GM18499 (cell line): ENCODE measurements at regions not wholly inside any gene's neighbourhood (a gene's known extent, or its start where the extent isn't known, plus 50 kb on each side); places are given as distances from the start of the nearest gene placed in this dataset.

Experiments used
- ATAC-seq: cut with Tn5 transposase; IDR thresholded peaks from one replicate; pipeline ENCODE4 v1.9.1; 2021; ENCODE audit warnings: moderate number of reproducible peaks; ENCODE audit not compliant: insufficient read depth, unreplicated experiment

DNA sequence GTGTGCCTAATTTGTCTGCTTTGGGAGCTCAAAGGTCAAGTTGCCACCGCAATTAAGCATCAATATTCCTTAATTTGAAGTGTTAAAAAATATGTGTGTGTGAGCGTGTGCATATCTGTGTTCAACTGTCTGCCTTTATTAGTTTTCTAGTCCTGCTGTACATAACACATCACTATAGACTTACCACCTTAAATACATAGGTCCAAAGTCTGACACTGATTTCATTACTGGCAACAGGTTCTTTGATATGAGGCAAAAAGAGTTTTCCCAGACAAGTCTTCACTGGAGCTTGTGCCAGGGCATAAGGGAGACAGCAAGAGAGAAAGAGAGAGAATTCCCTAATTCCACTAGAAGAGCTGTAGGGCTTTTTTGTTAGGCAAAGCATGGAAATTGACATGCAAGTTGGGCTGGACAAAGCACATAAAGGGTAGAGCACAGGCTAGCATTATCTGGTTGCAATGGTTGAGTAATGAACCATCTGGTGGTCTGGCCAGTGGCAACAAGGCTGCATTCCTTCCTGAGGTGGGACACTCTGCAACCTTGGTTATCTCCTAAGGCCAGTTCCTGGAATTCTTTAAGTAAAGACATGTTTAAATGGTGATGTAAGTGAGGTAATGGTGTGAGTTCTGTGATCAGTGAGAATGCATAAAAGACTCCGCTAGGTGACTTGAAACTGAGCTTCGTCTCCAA is 457.2 kb upstream of the ADAMTS5 start:
- ATAC-seq: no peak

DNA sequence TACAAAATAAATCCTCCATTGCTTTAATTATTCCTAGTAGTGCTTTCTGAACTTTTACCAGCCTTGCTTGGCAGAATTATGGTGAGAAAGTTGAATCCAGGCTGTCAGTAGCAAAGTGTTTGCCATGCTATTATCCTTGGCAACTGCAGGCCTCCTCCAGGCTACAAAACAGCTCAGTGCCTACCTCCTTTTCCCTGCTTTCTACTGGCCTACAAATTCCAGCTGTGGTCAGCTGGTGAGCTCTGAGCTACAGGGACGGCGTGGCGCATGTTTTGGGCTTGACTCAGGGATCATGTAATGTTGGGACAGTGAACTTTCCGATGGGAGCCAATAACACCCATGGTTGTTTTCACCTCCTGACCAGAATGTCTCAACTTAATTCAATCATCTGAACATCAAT is 456.1 kb upstream of the ADAMTS5 start:
- ATAC-seq: no peak

DNA sequence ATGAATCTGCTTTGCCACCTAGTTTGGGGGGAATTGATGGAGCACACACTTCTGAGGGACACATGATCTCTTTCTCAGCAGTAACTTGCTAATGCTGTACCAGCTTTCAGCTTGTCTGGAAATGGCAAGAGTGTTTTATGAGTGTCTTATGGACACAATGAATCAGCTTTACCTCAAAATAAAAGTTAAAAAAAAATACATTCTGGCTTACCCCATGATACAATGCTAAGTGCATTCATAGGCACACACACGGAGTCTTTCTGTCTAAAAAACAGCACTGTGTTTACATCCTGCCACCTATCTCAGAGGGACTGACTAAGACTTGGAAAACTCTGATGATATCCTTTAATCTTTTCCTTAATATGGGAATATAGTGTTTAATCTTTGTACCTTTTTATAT is 455.5 kb upstream of the ADAMTS5 start:
- no peak for ATAC-seq

DNA sequence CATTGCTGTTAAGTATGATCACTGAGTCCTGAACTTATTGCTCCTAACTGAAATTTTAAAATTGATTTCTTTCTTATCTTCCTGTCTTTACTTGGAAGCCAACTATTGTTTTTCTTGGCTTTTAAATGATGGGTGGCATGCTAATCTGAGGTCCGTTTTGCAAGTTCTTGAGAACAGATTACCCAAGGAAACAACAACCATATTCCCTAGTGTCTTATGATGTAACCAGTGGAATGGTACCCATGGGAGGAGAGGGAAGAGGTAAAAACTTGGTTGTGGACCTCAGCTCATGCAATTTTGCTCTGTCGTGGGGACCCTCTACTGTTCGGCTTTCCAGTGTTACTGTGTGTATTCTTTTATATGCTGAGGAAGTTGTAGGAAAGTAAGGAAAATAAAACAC is 454.8 kb upstream of the ADAMTS5 start:
- ATAC-seq: no peak

DNA sequence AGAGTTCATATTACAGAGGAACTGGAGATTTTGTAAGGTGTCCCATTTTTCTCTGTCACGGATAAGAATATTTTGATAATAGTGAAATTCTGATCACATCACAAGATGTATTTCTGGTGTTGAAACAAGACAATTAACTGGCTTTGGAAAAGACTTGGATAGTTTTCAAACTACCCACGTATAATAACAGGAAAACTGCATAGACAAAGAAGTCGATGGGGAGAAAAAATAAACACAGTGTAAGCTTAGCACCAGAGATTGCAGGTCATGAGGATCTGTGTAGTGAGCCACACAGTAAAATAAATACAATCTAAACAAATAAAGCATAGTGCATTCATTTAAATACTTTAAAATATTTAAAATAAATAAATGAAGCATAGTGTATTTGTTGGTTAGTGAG is 452.3 kb upstream of the ADAMTS5 start:
- no peak for ATAC-seq

DNA sequence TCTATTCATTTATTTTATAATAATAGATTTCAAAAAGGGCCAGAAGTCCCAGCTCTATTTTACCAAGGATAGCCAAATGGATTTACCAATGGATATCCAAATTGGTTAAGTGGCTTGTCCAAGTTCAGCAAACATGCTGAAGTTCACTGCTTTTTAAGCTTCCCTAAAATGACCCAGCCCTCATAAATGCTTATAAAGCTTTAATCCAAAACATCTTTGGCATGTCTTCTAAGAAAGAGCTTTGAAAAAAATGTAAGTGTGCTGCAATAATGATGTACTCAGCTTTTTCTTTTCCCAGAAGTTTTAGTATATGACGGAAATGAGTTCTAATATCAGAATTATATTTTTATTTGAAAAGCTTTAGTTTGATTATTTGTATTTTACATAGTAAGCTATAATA is 451.5 kb upstream of the ADAMTS5 start:
- no peak for ATAC-seq

DNA sequence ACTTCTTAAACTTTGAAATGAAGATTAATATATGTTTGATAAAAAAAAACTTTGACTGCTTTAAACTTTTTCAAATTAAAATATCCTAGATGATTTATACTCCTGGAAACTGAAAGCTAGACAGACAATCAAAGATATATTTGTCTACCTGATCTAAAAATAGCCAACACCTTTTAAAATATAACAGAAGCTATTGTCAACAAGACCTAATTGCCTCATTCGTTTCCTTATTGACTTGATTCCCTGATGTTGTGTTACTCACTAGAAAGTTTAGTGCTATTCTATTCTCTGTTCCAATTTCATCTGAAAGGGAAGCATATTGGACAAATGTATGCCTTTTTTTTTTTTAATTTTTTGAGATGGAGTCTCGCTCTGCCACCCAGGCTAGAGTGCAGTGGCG is 445.6 kb upstream of the ADAMTS5 start:
- no peak for ATAC-seq

DNA sequence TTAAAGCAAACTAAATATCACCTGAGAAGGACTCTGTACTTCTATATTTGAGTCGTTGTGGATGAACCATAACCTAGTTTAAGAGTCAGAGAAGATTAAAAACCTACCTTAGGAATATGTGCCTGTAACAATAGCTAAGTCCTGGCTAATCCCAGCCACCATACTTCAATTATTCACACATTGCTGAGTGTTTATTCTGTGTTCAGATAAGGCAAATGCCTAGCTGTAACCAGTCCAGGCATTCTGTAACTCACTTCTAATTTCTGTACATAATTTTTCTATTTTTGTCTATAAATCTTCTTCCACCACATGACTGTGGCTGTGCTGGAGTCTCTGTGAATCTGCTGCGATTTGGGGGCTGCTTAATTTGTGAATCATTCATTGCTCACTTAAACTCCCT is 441.9 kb upstream of the ADAMTS5 start:
- ATAC-seq: no peak

DNA sequence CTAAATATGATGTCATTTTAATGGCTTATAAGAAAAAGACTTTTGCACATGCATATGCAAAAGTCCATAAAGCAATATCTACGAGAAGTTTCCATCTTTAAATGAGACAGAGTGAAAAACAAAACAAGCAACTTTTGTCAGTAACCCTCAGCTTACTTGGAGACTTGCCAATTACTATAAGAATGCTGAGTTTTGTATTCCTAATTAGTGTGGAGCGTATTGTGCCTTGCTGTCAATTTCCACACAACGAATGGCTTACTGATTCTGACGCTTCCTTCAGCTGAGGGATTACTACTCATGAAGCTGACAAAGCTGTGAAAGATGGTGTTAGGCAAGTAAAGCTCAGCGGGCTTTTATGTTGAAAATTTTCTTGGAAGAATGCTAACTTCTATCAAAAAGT is 440.4 kb upstream of the ADAMTS5 start:
- ATAC-seq: no peak

DNA sequence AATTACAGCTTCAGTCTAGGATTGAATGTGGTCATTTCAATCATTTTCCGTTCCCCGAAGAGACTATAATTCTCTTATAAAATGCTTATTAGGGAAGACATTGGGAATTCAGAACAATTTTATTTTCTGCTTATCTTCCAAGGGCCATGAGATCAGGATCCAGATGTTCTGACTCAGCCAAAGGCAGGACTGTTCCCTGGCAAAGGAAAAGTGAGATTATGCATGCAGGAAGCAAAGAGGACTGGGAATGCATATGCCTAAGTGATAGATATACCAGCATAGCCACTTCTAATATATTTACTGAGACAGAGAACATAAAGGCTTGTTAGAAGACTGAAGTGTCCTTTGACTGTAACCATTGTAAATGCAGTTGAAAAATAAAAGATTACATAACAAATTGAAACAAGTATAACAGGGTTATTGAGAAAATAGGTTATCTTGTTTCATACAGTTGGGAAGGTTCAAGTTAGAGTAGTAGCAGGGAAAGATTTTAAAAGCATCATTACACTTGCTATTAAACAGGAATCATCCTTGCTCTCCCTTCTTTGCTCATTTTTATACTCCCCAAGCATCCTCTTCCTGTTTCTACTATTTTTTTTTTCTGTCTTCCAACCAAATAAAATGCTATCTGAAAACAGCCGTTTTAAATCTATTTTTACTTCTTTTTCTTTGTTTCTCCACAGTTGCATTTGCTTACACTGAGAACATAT is 439.6 kb upstream of the ADAMTS5 start:
- no peak for ATAC-seq

DNA sequence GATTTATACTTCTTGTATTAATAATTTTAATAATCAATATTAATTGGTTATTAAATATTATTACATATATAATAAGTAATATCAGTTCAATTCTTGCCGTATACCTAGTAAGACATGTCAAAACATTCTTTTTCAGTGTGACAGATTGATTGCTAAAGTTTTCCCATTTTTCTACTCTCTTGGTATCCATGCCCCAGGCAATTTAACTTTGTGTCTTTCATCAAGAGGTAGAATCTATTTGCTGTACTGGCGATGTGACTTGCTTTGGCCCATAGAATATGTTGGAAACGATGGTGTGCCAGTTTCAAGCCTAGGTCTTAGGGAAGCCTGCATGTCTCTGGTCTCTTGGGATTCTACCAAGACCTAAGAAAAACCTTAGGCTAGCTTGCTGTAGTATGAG is 436.1 kb upstream of the ADAMTS5 start:
- ATAC-seq: no peak

DNA sequence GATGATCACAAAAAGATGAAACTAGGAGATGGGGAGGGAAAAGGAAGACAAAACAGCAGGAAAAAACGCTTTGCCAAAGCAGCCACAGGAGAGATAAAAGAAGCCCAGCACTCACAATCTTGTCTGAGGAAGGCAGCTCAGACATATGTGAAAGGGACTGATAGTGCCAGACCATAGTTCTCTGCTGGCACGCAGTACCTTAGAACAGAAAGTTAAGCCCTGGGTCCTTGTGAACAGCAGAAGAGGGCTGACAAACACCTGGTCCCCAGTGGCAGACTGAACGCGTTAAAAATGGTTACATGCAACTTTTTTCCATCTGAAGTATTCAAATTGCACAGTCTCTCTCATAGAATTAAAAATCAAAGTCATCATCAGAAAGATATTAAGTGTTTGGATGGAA is 433.2 kb upstream of the ADAMTS5 start:
- ATAC-seq: no peak

DNA sequence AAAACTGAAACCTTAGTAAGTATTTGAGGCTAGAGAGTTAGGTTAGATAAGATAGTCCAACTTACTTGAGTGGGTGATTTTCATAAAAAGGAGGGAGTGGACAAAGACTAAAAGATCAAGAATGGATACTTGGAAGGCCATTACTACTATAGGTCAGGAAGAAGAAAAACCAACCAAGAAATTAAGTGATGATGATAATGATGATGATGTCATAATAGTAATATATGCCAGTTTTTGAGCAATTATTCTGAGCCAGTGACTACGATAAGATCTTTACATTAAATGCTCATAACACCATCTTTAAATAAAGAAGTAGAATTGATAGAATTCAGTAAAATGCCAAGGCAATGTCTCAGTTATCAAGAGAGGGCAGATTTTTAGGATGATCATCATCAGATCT is 430.7 kb upstream of the ADAMTS5 start:
- no peak for ATAC-seq

DNA sequence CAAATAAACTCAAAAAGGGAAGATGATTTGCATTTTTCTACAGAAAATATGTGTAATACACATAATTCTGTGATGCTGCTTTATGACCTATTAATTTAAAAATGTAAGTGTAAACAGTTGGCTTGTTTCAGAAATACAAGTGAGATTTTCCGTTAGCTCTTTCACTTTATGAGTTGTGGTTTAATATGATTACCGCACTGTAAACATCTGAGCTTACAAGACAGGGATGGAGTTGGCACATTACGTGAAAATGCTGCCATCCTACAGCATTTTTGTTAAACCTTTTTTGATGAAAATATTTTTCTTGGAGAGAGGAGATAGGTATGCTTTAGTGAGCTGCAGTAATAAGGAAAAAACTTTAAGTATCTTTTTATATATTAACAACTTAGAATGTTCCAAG is 426.8 kb upstream of the ADAMTS5 start:
- no peak for ATAC-seq

DNA sequence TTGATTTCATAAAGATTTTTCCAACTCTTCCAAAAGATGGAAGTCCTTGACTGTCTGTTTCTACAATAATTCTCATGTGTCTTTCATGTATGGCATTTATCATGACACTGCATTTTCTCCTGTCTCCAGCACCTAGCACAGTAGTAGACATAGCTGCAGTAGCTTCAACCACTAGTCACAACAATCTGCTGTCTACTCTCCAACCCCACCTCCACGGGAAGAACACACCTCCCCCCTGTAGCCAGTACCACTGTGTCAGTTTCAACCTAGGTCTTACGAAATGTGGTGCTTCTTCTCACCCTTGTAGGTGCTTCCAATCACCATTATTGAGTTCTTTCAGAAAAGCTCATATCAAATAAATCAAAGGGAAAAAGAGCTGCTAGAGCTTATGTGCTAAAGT is 425.1 kb upstream of the ADAMTS5 start:
- ATAC-seq: no peak

DNA sequence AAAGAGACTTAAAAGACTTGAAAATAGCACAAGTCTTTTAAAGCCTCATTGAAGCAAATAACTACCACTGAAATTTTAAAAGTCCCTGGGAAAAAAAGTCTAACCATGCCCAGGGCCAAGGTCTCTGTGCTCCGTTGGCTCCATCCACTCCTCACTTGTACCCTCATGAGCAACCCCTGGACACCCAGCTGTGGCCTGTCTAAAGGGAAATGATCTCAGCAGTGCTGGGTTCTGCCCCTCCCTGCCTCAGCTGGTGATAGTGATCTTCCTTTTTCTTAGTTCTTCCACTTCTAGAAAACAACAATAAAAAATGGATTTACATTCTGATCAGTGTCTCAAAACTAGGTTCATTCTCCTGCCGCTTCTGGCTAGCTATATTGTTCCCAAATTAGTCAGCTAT is 423.5 kb upstream of the ADAMTS5 start:
- no peak for ATAC-seq

DNA sequence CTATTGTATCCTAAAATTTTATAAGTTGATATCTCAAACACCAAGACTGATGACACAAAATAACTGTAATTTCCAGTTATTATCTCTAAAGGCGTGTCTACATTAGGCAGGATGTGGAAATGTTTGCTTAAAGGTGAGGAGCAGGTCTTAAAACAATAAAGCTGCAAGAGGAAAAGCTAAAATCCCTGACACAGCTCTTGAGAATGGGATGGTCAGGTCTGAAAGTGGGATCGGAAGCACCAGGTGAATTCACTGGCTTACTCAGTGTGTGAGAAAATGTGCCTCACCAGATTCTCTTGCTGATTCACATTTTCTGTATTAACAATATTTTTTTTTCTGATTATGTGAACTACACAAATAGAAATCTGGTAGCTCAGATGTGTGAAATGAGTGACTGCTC is 421.9 kb upstream of the ADAMTS5 start:
- no peak for ATAC-seq

DNA sequence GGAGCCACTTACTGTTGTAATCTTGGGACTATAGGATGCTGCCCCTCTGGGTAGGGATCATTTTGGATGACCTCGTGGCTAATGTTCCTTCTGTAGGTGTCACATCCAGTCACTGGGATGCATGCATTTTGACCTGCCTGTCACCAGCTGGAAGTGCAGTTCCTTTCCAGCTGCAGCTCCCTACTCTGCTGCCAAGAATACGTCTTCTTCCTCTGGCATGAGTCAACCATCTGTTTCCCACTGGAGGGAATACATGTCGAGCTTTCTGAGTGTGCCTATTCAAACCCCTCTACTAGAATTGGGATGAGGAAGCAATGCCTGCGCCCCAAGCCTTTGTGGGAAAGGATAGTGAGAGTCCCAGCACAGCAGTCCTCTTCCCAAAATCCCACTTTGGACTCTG is 415.5 kb upstream of the ADAMTS5 start:
- ATAC-seq: no peak

DNA sequence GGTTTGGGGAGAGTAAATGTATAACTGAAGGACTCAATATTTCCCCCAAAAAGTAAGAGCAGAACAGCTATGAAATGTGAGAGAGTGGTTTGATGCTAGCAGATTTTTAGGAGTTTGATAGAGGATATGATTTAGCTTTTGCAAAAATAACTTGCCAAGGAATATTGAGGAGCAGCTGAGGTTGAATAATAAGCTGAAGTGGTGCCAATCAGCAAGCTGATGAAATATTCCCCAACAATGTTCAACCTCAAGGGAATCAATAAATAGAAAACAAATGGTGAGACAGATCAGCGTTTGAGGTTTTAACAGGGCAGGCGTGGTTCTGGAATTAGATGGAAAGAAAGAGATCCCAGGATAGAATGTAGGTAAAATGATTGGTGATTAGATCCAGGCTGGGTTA is 413.4 kb upstream of the ADAMTS5 start:
- no peak for ATAC-seq

DNA sequence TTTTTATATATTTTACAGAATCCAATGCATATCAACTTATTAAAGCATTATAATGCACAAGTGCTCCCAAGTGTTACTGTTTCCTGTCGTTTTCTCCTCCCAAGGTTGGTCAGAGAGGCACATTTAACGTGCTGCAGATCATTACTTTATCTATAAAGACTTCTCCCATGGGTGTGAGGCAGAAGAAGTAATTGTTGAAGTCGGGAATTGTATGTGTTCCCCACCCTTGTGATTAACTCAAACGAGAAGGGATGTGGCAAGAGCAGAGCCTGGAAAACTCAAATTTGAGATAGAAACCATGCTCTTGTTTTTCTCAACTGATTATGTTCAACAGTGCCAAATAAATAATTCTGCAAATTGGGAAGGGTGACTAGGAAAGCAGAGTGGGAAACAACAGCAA is 412.5 kb upstream of the ADAMTS5 start:
- ATAC-seq: no peak

DNA sequence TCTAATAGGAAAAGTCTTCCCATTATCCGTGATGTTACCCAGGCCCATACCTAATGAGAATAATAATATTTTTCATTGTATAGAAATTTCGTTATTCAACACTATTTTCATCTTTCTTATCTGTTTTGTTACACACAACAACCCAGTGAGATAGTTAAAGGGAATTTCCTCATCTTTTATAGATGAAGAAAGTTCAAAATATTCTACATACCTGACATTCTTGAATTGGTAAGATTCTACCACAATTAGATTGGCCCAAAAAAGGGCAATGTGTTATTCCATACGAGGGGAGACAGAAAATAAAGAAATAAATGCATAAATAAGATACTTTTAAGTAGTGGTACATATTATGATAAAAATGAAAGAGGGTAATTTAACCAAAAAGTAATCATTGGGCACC is 405.5 kb upstream of the ADAMTS5 start:
- no peak for ATAC-seq

DNA sequence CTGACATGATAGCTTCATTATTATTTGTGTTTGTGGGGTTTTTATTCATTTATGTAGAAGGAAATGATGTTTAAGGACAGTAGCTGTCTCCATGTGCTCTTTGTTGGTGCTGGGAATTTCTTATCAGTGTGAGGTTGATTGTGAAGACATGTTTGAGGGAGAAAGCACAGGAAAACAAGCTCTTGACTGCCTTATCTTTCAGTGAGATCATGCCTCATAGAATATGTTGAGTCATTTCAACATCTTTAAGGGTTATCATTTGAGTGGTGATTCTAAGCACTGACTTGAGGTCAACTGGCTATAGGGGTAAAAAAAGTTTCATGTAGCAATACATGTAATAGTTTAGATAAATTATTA is 405.1 kb upstream of the ADAMTS5 start:
- ATAC-seq: no peak
